ENCODE measurements at regions not wholly inside any gene's neighbourhood (a gene's known extent, or its start where the extent isn't known, plus 50 kb on each side); places are given as distances from the start of the nearest gene placed in this dataset.

- H3K27ac ChIP-seq (replicated peaks), result no peak overlapping the region
- no peak overlapping the region for H3K4me3 ChIP-seq (replicated peaks; ENCODE audit: insufficient read depth, low read length)
- TF ChIP-seq, protein P1, sequence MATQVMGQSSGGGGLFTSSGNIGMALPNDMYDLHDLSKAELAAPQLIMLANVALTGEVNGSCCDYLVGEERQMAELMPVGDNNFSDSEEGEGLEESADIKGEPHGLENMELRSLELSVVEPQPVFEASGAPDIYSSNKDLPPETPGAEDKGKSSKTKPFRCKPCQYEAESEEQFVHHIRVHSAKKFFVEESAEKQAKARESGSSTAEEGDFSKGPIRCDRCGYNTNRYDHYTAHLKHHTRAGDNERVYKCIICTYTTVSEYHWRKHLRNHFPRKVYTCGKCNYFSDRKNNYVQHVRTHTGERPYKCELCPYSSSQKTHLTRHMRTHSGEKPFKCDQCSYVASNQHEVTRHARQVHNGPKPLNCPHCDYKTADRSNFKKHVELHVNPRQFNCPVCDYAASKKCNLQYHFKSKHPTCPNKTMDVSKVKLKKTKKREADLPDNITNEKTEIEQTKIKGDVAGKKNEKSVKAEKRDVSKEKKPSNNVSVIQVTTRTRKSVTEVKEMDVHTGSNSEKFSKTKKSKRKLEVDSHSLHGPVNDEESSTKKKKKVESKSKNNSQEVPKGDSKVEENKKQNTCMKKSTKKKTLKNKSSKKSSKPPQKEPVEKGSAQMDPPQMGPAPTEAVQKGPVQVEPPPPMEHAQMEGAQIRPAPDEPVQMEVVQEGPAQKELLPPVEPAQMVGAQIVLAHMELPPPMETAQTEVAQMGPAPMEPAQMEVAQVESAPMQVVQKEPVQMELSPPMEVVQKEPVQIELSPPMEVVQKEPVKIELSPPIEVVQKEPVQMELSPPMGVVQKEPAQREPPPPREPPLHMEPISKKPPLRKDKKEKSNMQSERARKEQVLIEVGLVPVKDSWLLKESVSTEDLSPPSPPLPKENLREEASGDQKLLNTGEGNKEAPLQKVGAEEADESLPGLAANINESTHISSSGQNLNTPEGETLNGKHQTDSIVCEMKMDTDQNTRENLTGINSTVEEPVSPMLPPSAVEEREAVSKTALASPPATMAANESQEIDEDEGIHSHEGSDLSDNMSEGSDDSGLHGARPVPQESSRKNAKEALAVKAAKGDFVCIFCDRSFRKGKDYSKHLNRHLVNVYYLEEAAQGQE (IDR thresholded peaks at IDR 0.05; ENCODE audit: insufficient replicate concordance, low read depth), result no peak
- TF ChIP-seq GABPA (IDR thresholded peaks at IDR 0.05; ENCODE audit: low read depth), result no peak
- no peak for TF ChIP-seq POLR2AphosphoS5 (IDR thresholded peaks at IDR 0.05; ENCODE audit: low read depth)
- TF ChIP-seq CTCF (IDR thresholded peaks at IDR 0.05; ENCODE audit: insufficient read depth, low read length), result no peak
- no peak for TF ChIP-seq SPI1 (IDR thresholded peaks at IDR 0.05; ENCODE audit: borderline replicate concordance, low read depth)
- no peaks in the 10 kb centered on the region for H3K27me3 ChIP-seq (ENCODE audit: insufficient read depth, poor library complexity, severe bottlenecking)
- no peak for DNase-seq (ENCODE audit: low read depth in 1 of 2, low spot score in 1 of 2)
These were observed 150.5 kb upstream of the L3MBTL4 start for GRCh38 chr18:6564950-6565814.

- no peak overlapping the region for H3K4me3 ChIP-seq (replicated peaks; ENCODE audit: insufficient read depth, low read length)
- DNase-seq (ENCODE audit: low read depth in 1 of 2, low spot score in 1 of 2), result no peak
- no peaks in the 10 kb centered on the region for H3K27me3 ChIP-seq (ENCODE audit: insufficient read depth, poor library complexity, severe bottlenecking)
- TF ChIP-seq CTCF (IDR thresholded peaks at IDR 0.05; ENCODE audit: insufficient read depth, low read length), result no peak
- no peak for TF ChIP-seq POLR2AphosphoS5 (IDR thresholded peaks at IDR 0.05; ENCODE audit: low read depth)
- TF ChIP-seq, protein P1 (IDR thresholded peaks at IDR 0.05; ENCODE audit: insufficient replicate concordance, low read depth), result no peak
- TF ChIP-seq SPI1 (IDR thresholded peaks at IDR 0.05; ENCODE audit: borderline replicate concordance, low read depth), result no peak
- no peak for TF ChIP-seq GABPA (IDR thresholded peaks at IDR 0.05; ENCODE audit: low read depth)
- no peak overlapping the region for H3K27ac ChIP-seq (replicated peaks)
These were observed 151.0 kb upstream of the L3MBTL4 start for GRCh38 chr18:6565815-6566081.

- DNase-seq (ENCODE audit: low read depth in 1 of 2, low spot score in 1 of 2), result no peak
- TF ChIP-seq, protein P1 (IDR thresholded peaks at IDR 0.05; ENCODE audit: insufficient replicate concordance, low read depth), result no peak
- TF ChIP-seq GABPA (IDR thresholded peaks at IDR 0.05; ENCODE audit: low read depth), result no peak
- TF ChIP-seq CTCF (IDR thresholded peaks at IDR 0.05; ENCODE audit: insufficient read depth, low read length), result no peak
- no peak for TF ChIP-seq POLR2AphosphoS5 (IDR thresholded peaks at IDR 0.05; ENCODE audit: low read depth)
- no peak for TF ChIP-seq SPI1 (IDR thresholded peaks at IDR 0.05; ENCODE audit: borderline replicate concordance, low read depth)
- Histone ChIP-seq H3K27me3 (ENCODE audit: insufficient read depth, poor library complexity, severe bottlenecking) (no peaks in the 10 kb centered on the region), H3K27ac (replicated peaks) (no peak overlapping the region), H3K4me3 (replicated peaks; ENCODE audit: insufficient read depth, low read length) (no peak overlapping the region)
These were observed 151.7 kb upstream of the L3MBTL4 start for GRCh38 chr18:6566338-6566911.
